ENCODE measurements at regions not wholly inside any gene's neighbourhood (a gene's known extent, or its start where the extent isn't known, plus 50 kb on each side); places are given as distances from the start of the nearest gene placed in this dataset.

- DNase-seq (ENCODE audit: low read depth), result no peak
- Mint-ChIP-seq H3K4me3 (ENCODE audit: unreplicated experiment) (no peak overlapping the region), H3K9me3 (ENCODE audit: unreplicated experiment) (no peaks in the 10 kb centered on the region), H3K36me3 (ENCODE audit: low read depth, unreplicated experiment) (no peaks in the 10 kb centered on the region), H3K27me3 (ENCODE audit: low read depth, unreplicated experiment) (peaks cover 10% of the 10 kb centered on the region), H3K4me1 (ENCODE audit: low read depth, unreplicated experiment) (no peaks in the 10 kb centered on the region), H3K27ac (ENCODE audit: unreplicated experiment) (no peak overlapping the region)
- H3K4me1 ChIP-seq (ENCODE audit: insufficient read depth, low read length), result no peaks in the 10 kb centered on the region
- H3K36me3 ChIP-seq (ENCODE audit: insufficient read depth, low read length), result no peaks in the 10 kb centered on the region
- H3K27ac ChIP-seq (ENCODE audit: low read depth, low read length), result no peak overlapping the region
- H3K4me2 ChIP-seq (ENCODE audit: low read length), result no peak overlapping the region
- FAIRE-seq, result no peak
- no peaks in the 10 kb centered on the region for H3K9me3 ChIP-seq (ENCODE audit: insufficient read depth, low read depth, low read length)
- no peak overlapping the region for H3K9ac ChIP-seq (ENCODE audit: low read length)
- H2AFZ ChIP-seq (ENCODE audit: low read depth, low read length), result no peak overlapping the region
- H3K79me2 ChIP-seq (ENCODE audit: insufficient read depth, low read length), result no peaks in the 10 kb centered on the region
- TF ChIP-seq, protein P1, sequence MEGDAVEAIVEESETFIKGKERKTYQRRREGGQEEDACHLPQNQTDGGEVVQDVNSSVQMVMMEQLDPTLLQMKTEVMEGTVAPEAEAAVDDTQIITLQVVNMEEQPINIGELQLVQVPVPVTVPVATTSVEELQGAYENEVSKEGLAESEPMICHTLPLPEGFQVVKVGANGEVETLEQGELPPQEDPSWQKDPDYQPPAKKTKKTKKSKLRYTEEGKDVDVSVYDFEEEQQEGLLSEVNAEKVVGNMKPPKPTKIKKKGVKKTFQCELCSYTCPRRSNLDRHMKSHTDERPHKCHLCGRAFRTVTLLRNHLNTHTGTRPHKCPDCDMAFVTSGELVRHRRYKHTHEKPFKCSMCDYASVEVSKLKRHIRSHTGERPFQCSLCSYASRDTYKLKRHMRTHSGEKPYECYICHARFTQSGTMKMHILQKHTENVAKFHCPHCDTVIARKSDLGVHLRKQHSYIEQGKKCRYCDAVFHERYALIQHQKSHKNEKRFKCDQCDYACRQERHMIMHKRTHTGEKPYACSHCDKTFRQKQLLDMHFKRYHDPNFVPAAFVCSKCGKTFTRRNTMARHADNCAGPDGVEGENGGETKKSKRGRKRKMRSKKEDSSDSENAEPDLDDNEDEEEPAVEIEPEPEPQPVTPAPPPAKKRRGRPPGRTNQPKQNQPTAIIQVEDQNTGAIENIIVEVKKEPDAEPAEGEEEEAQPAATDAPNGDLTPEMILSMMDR (IDR thresholded peaks at IDR 0.05; ENCODE audit: insufficient read depth, low read depth, low read length), result no peak
- TF ChIP-seq EZH2 (IDR thresholded peaks at IDR 0.05; ENCODE audit: insufficient read depth, low read length), result no peak
- no peaks in the 10 kb centered on the region for H4K20me1 ChIP-seq (ENCODE audit: insufficient read depth, low read length)
- no peak overlapping the region for H3K4me3 ChIP-seq (ENCODE audit: insufficient read depth, low read depth, low read length)
- H3K27me3 ChIP-seq (ENCODE audit: insufficient read depth, low read length), result no peaks in the 10 kb centered on the region
These were observed 184.9 kb upstream of the NFIB start for GRCh38 chr9:14498824-14499223.

GRCh38 chr9:14497476-14497875 lies 183.5 kb upstream of the NFIB start:
- no peak for TF ChIP-seq EZH2 (IDR thresholded peaks at IDR 0.05; ENCODE audit: insufficient read depth, low read length)
- Histone ChIP-seq H3K27me3 (ENCODE audit: insufficient read depth, low read length) (no peaks in the 10 kb centered on the region), H4K20me1 (ENCODE audit: insufficient read depth, low read length) (no peaks in the 10 kb centered on the region), H3K4me2 (ENCODE audit: low read length) (no peak overlapping the region), H3K79me2 (ENCODE audit: insufficient read depth, low read length) (no peaks in the 10 kb centered on the region), H3K27ac (ENCODE audit: low read depth, low read length) (no peak overlapping the region), H3K9ac (ENCODE audit: low read length) (no peak overlapping the region), H3K4me3 (ENCODE audit: insufficient read depth, low read depth, low read length) (no peak overlapping the region), H3K4me1 (ENCODE audit: insufficient read depth, low read length) (no peaks in the 10 kb centered on the region), H2AFZ (ENCODE audit: low read depth, low read length) (no peak overlapping the region), H3K9me3 (ENCODE audit: insufficient read depth, low read depth, low read length) (no peaks in the 10 kb centered on the region), H3K36me3 (ENCODE audit: insufficient read depth, low read length) (no peaks in the 10 kb centered on the region)
- Mint-ChIP-seq H3K4me3 (ENCODE audit: unreplicated experiment) (no peak overlapping the region), H3K4me1 (ENCODE audit: low read depth, unreplicated experiment) (no peaks in the 10 kb centered on the region), H3K27ac (ENCODE audit: unreplicated experiment) (no peak overlapping the region), H3K9me3 (ENCODE audit: unreplicated experiment) (no peaks in the 10 kb centered on the region), H3K27me3 (ENCODE audit: low read depth, unreplicated experiment) (peaks cover 10% of the 10 kb centered on the region), H3K36me3 (ENCODE audit: low read depth, unreplicated experiment) (no peaks in the 10 kb centered on the region)
- FAIRE-seq, result no peak
- DNase-seq (ENCODE audit: low read depth), result no peak

DNA sequence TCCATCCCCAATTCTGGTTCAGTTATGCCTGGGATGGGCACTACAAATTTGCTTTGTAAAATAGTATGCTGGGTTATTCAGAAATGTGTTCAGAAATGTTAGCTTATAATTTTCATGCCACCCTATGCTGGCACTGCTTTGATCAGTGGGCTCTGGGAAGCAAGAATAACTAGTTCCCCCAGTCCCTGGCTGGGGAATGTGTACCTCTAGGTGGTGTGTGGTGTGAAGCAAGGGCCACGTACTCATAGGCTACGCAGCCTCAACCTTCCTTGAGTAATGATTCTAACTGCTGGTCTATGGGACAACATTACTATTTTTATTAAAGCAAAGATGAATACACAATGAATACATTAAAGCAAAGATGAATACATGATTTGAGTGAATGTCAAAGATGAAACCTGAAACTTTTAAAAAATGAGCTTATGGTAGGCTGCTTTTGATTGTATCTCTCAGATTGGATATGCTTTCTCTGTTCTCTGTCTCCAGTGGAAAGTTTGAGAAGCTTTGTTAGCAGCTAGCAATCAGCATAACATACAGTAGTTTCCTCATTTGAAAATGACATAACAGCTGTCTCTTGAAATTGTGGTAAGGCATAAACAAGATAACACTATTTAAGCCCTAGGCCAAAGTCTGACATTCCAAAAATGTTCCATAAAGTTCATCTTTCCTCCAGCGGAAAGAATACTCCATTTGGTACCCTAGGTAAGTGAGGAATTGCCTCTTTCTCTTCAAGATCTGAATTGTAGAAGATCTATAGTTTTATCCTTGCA lies 174.7 kb upstream of the NFIB start:
- H3K9me3 Mint-ChIP-seq (ENCODE audit: unreplicated experiment), result no peaks in the 10 kb centered on the region
- TF ChIP-seq, protein P1 (IDR thresholded peaks at IDR 0.05; ENCODE audit: insufficient read depth, low read depth, low read length), result no peak
- TF ChIP-seq EZH2 (IDR thresholded peaks at IDR 0.05; ENCODE audit: insufficient read depth, low read length), result no peak
- H3K27ac ChIP-seq (ENCODE audit: low read depth, low read length), result no peak overlapping the region
- no peaks in the 10 kb centered on the region for H3K4me1 Mint-ChIP-seq (ENCODE audit: low read depth, unreplicated experiment)
- no peak for FAIRE-seq
- H3K36me3 ChIP-seq (ENCODE audit: insufficient read depth, low read length), result no peaks in the 10 kb centered on the region
- no peak for DNase-seq (ENCODE audit: low read depth)
- no peaks in the 10 kb centered on the region for H3K36me3 Mint-ChIP-seq (ENCODE audit: low read depth, unreplicated experiment)
- H3K27ac Mint-ChIP-seq (ENCODE audit: unreplicated experiment), result no peak overlapping the region
- no peak overlapping the region for H3K9ac ChIP-seq (ENCODE audit: low read length)
- no peak overlapping the region for H3K4me3 Mint-ChIP-seq (ENCODE audit: unreplicated experiment)
- no peaks in the 10 kb centered on the region for H4K20me1 ChIP-seq (ENCODE audit: insufficient read depth, low read length)
- no peaks in the 10 kb centered on the region for H3K27me3 ChIP-seq (ENCODE audit: insufficient read depth, low read length)
- no peaks in the 10 kb centered on the region for H3K4me1 ChIP-seq (ENCODE audit: insufficient read depth, low read length)
- H3K4me2 ChIP-seq (ENCODE audit: low read length), result no peak overlapping the region
- no peaks in the 10 kb centered on the region for H3K9me3 ChIP-seq (ENCODE audit: insufficient read depth, low read depth, low read length)
- H3K27me3 Mint-ChIP-seq (ENCODE audit: low read depth, unreplicated experiment), result no peaks in the 10 kb centered on the region
- H3K79me2 ChIP-seq (ENCODE audit: insufficient read depth, low read length), result no peaks in the 10 kb centered on the region
- no peak overlapping the region for H3K4me3 ChIP-seq (ENCODE audit: insufficient read depth, low read depth, low read length)
- H2AFZ ChIP-seq (ENCODE audit: low read depth, low read length), result no peak overlapping the region
